HG02623 (cell line): ENCODE measurements at regions not wholly inside any gene's neighbourhood (a gene's known extent, or its start where the extent isn't known, plus 50 kb on each side); places are given as distances from the start of the nearest gene placed in this dataset.
"Not testable (repeated sequence)": the region's sequence is repeated elsewhere in the genome, so short reads cannot be mapped to it uniquely, and the experiment has no call there.

Source experiments
- ATAC-seq: cut with Tn5 transposase; IDR thresholded peaks from one replicate; pipeline ENCODE4 v1.9.1; 2021; ENCODE audit warnings: moderate library complexity; ENCODE audit not compliant: unreplicated experiment

DNA sequence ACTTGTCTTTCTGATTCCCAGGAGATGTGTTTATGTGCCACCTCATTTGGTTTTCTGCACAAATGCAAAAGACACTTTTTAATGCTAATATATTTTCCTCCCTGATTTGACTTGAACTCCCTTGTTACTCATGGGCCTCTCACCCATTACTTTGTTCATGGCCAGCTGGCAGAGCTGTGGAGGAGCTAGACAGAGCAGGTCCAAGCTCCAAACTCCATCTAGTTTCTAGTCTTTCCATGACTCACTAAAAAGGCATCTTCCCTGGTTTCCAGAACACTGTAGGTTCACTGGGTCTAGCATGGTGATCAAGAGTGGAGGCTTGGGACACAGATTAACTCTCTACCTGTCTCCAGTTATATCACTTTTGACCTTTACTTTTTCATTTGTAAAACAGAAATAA is 161.0 kb upstream of the SLC28A3 start:
- no peak for ATAC-seq

- no peak for ATAC-seq
These were observed 161.5 kb upstream of the SLC28A3 start for GRCh38 chr9:84502066-84502465.

GRCh38 chr9:84504360-84504759 is 163.8 kb upstream of the SLC28A3 start:
- ATAC-seq = no peak

- no peak for ATAC-seq
These were observed 157.9 kb upstream of the NTRK2 start for GRCh38 chr9:84511651-84512050.

GRCh38 chr9:84512493-84512892 is 157.0 kb upstream of the NTRK2 start:
- no peak for ATAC-seq

- no peak for ATAC-seq
These were observed 156.1 kb upstream of the NTRK2 start for GRCh38 chr9:84513473-84513872.

- ATAC-seq = no peak
These were observed 155.6 kb upstream of the NTRK2 start for GRCh38 chr9:84513979-84514378.

DNA sequence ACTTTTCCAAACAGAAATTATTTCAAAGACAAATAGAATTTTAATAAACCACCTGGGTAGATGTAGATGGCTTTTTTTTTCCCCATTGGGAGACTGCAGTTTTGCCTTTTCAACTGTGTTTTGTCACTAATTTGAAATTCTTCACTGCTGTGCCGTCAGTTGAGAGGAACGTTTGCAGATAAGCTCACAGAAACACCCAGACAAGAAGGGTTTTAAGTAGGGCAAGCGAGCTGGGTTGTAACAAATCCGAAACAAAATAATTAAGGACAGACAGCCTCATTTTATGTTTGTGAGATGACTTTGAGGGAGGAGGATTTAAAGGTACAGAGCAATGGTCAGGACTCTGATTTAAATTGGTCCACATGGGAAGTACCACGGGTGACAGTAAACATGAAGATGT is 155.1 kb upstream of the NTRK2 start:
- ATAC-seq = no peak

DNA sequence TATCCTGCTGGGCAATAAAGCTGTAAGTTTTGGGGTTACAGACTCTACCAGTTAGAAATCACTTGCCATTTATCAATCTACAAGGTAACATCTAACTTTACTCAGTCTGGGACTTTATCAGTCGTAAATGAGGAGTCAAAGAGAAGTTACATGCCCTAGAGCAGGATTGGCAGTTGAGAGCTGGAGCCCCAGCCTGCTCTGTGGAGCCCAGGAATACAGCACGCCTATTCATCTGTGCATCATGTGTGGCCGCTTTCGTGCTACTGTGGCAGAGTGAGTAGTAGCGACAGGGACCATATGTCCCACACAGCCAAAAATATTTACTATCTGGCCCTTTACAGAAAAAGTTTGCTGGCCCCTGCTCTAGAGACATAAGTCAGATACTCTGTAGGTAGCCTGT is 152.5 kb upstream of the NTRK2 start:
- no peak for ATAC-seq

- no peak for ATAC-seq
These were observed 150.1 kb upstream of the NTRK2 start for GRCh38 chr9:84519413-84519812.

GRCh38 chr9:84521208-84521607 is 148.3 kb upstream of the NTRK2 start:
- no peak for ATAC-seq

GRCh38 chr9:84526211-84526610 is 143.3 kb upstream of the NTRK2 start:
- not testable (repeated sequence) for ATAC-seq

DNA sequence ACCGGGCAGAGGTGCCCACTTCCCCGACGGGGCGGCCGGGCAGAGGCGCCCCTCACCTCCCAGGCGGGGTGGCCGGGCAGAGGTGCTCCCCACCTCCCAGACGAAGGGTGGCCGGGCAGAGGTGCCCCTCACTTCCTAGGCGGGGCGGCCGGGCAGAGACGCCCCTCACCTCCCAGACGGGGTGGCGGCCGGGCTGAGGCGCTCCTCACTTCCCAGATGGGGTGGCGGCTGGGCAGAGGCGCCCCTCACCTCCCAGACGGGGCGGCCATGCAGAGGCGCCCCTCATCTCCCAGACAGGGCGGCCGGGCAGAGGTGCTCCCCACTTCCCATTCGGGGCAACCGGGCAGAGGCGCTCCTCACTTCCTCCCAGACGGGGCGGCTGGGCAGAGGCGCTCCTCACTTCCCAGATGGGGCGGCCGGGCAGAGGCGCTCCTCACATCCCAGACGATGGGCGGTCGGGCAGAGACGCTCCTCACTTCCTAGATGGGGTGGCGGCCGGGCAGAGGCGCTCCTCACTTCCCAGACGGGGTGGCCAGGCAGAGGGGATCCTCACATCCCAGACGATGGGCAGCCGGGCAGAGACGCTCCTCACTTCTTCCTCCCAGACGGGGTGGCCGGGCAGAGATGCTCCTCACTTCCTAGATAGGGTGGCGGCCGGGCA is 142.3 kb upstream of the NTRK2 start:
- not testable (repeated sequence) for ATAC-seq

GRCh38 chr9:84535973-84536372 is 133.6 kb upstream of the NTRK2 start:
- ATAC-seq = not testable (repeated sequence)

GRCh38 chr9:84538879-84539278 is 130.7 kb upstream of the NTRK2 start:
- ATAC-seq = no peak

DNA sequence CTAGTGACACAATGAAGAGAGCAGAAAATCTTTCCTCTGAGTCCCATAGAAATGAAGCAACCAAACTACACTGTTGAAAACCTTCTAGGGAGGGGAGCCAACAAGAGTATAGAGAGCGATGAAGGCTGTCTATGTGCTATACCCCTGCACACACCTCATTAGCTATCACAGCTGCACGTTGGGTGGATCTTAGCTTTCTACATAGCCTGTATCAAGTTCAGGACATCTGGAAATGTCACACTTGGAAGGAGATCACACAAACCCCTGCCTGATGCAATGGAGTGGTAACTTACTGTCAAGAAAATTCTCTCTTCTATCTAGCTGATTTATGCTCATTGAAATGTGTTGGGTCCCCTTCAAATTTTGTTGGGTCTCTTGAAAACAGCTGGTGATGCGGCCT is 127.0 kb upstream of the NTRK2 start:
- ATAC-seq = no peak

GRCh38 chr9:84554069-84554664 is 115.4 kb upstream of the NTRK2 start:
- ATAC-seq = no peak

GRCh38 chr9:84556556-84556955 is 113.0 kb upstream of the NTRK2 start:
- ATAC-seq = no peak

DNA sequence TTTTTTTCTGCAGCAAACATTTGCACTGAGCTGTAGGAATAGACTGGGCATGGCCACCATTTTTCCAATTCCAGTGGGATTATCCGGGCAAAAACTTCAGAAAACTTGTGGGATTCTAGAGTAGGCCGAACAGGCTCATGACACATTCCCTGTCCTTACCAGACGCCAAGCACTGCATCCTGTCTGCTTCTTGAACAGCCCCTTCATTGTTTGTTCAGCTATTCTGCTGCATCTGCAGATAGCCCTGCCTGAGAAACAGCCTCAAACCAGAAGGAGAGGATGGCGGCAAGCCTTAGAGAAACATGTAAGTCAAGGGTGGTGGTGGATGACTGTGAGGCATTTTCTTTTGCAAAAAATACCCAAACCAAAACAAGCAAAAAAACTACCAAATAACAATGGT is 111.8 kb upstream of the NTRK2 start:
- ATAC-seq = no peak

- no peak for ATAC-seq
These were observed 105.8 kb upstream of the NTRK2 start for GRCh38 chr9:84563691-84564090.

DNA sequence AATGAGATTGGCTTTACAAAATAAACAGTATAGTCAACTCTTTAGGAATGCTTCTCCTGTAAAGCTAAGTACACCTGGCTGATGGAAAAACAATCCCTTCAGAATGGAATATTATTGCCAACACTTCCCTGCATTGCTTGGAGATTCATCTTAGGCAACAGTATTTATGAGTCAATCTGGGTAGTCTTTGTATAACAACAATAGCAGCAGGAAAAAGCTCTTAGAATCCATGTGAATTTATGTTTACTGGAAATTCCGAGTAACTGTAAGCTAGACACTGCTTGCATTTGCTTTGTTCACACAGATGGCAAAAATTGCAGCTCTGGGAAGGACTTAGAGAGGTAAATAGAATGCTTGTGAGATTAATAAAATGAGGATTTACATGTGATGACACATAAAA is 101.7 kb upstream of the NTRK2 start:
- no peak for ATAC-seq

DNA sequence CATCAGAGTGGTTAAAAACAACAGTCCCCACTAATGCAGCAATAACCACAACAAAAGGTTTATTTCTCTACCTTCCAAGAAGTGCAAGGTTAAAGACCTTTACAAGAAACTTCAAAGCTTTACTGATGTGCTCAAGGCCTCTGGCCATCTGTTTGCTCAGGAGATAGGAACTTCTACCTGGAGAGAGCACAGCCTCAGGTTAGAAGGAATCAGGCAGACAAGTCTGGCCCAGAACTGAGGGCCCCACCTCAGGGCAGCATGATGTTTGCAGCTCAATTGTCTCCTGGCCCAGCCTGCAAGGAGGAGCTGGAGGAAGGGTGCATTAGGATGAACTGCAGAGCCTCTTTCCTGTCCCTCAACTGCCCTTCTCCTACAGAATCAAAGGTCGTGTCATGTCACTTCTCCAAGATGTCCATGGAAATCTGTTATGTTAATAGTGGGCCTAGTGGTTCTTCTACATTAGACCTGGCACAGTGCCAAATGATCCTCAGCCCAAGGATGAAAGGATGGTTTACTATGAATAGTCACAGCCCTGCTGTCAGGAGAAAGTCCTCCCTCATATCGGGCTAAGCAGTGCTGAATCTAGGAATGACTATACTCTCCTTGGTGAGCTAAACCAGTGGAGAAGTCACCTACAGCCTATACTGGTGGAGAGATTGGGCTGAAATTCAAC is 98.9 kb upstream of the NTRK2 start:
- no peak for ATAC-seq
